Right cardiac atrium (tissue), 5 donors: ENCODE measurements at regions not wholly inside any gene's neighbourhood (a gene's known extent, or its start where the extent isn't known, plus 50 kb on each side); places are given as distances from the start of the nearest gene placed in this dataset.
"Not testable (repeated sequence)": the region's sequence is repeated elsewhere in the genome, so short reads cannot be mapped to it uniquely, and the experiment has no call there.

Source experiments
- ATAC-seq, 2 donors: fragments of 200-7000 bp; cut with Tn5 transposase; one replicate each; pipeline versions ENCODE4 v1.8.0 to v1.9.1; 2020; ENCODE audit warnings: moderate library complexity in 2 of 2, mild to moderate bottlenecking in 1 of 2
- DNase-seq, 3 donors: peaks; one replicate each; pipeline ENCODE4 v3.0.0-alpha.2; 2020
- H3K27ac ChIP-seq: one replicate; pipeline ENCODE4 v1.5.1; 2013; ENCODE audit warnings: mild to moderate bottlenecking, low read length, control low read depth, moderate library complexity
- H3K27me3 ChIP-seq: one replicate; pipeline ENCODE4 v1.6.1; 2013; ENCODE audit not compliant: control insufficient read depth, insufficient read depth
- H3K4me1 ChIP-seq: one replicate; pipeline ENCODE4 v1.6.1; 2013; ENCODE audit warnings: low read length; ENCODE audit not compliant: control insufficient read depth, insufficient read depth
- H3K4me3 ChIP-seq: one replicate; pipeline ENCODE4 v1.5.1; 2013; ENCODE audit warnings: low read length, control low read depth
- H3K9me3 ChIP-seq: one replicate; pipeline ENCODE4 v1.6.1; 2013; ENCODE audit warnings: low read length; ENCODE audit not compliant: control insufficient read depth
- WGBS: extraction: QIAGEN DNeasy Blood & Tissue Kit; methylation state at CpG from one replicate; pipeline ENCODE4 v1.1.7; 2013; 5-methylcytosine and 5-hydroxymethylcytosine counted together
- intact Hi-C, 4 donors: fragments of 100-400 bp; cut with DNase I; formaldehyde crosslinking; loops; one replicate each; pipeline versions ENCODE4 v1.11.0 to v1.14.0; 2022 to 2023
- donor health status: healthy with polysubstance abuse.
- donor health status: DM: no; HTN: yes; CAD: no.
- donor health status: DM: no; HTN: no; CAD: no.
- donor health status: DM: no; HTN: yes; CAD: no; lungs with severe emphysema.
- donor health status: DM: yes; HTN: yes; CAD: no.

GRCh38 chr9:42350412-42350811 lies 167.0 kb downstream of the SPATA31A6 start:
- H3K9me3 ChIP-seq, H3K4me1 ChIP-seq, intact Hi-C loops, ATAC-seq, H3K27ac ChIP-seq, H3K4me3 ChIP-seq, DNase-seq, H3K27me3 ChIP-seq: not testable (repeated sequence)
- no CpG with 5 or more reads among the region's 2 CpGs for WGBS

GRCh38 chr9:42357604-42358373 lies 174.3 kb downstream of the SPATA31A6 start:
- ATAC-seq, H3K9me3 ChIP-seq, intact Hi-C loops, H3K4me1 ChIP-seq, H3K27ac ChIP-seq, H3K27me3 ChIP-seq, DNase-seq, H3K4me3 ChIP-seq: not testable (repeated sequence)
- WGBS = 27% methylated on average over 30 of the region's 40 CpGs

- WGBS = 7% methylated on average over 2 of the region's 2 CpGs
- ATAC-seq = not testable (repeated sequence)
Measured at GRCh38 chr9:42358626-42359247, 175.3 kb downstream of the SPATA31A6 start.

DNA sequence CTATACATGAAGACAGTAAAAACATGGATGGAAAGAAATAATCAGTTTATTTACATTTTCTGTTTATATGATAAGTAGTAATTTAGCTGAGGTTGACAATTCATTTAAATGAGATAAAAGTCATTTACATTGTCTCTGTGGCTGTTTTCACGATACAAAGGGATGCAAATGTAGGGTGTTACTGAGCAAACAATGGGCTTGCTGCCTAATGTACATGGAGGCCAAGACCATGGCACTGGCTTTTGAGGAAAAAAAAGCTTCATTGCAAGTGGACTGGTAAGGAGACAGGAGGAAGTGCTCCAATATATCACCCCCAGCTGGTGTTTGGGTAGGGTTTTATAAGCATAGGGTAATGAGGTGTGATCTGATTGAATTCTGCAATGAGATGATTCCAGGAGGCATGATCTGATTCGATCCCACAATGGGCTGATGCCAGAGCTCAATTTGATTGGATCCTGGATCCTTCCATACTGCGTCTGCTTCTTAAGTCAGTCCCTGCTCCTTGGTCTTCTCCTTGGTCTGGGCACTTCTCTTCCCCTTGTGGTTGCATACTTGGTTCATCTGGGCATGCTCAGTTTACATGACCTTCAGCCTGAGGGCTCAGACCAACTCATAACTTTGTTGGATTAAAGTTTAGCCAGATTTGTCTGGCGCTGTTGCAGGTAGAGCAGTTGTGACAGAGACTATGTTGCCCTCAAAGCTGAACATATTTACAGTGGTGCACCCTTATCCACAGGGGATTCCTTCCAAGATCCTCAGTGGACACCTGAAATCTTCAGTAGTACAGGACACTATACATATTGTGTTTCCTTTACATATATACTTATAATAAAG lies 181.2 kb downstream of the SPATA31A6 start:
- H3K27ac ChIP-seq, H3K4me1 ChIP-seq, H3K4me3 ChIP-seq, H3K9me3 ChIP-seq, DNase-seq, H3K27me3 ChIP-seq, intact Hi-C loops, ATAC-seq: not testable (repeated sequence)
- 79% methylated on average over 3 of the region's 4 CpGs for WGBS

More at GRCh38 chr9:42358626-42359247, 175.3 kb downstream of the SPATA31A6 start:
- intact Hi-C loops, H3K27me3 ChIP-seq, H3K9me3 ChIP-seq, H3K27ac ChIP-seq, DNase-seq, H3K4me1 ChIP-seq, H3K4me3 ChIP-seq: not testable (repeated sequence)

GRCh38 chr9:42365244-42365945 lies 181.9 kb downstream of the SPATA31A6 start:
- 76% methylated on average over 7 of the region's 7 CpGs for WGBS
- H3K27me3 ChIP-seq, H3K27ac ChIP-seq, DNase-seq, H3K4me3 ChIP-seq, H3K9me3 ChIP-seq, H3K4me1 ChIP-seq, intact Hi-C loops: not testable (repeated sequence)
- ATAC-seq = peak; percentile 82 to 88

DNA sequence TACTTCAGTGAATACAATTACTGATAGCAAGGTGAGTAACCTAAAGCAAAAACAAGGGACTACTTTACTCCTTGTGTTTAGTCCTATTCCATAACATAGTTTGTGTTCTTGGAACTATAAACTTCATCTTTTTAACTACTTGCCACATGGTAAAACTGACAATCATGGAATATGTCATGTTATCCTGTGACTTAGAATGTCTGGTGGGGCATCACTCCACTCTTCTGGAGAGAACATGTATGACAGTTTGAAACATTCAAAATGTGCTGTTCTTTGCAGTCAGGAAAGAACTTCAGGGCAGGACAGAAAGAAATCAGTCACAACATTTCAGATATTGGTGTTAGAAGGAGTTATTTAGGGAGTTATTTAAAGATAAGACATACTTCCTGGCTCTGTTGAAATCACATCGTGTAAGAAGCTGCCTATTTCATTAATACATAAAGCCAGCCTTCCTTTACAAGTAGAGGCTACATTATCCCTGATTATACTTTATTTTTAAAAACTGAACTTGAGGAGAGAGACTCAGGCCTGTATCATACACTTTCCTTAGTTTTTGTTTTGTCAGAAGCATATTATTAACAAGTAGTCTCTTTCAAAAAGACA lies 184.9 kb downstream of the SPATA31A6 start:
- 10% methylated on average over 1 of the region's 1 CpG for WGBS
- H3K27ac ChIP-seq, H3K27me3 ChIP-seq, H3K9me3 ChIP-seq, H3K4me3 ChIP-seq, H3K4me1 ChIP-seq, DNase-seq, intact Hi-C loops: not testable (repeated sequence)
- peak; percentile 41 to 45 for ATAC-seq

DNA sequence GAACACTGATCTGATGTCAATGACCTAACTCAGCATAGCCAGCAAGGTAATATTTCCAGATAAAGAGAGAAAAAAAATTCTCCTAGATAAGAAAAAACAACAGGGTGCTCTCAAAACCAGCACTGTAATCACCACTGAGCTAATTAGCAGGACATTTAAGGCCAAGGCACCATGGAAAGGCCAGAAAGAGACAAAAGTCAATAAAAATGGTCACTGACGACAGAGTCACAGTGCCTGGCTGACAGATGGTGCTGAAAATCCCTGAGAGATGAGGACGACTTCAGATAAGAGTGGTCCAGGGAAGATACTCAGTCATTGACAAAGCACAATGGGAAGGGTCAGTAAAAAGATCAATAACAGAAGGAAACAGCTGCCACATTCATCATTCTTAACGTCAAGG lies 186.7 kb downstream of the SPATA31A6 start:
- H3K27ac ChIP-seq, H3K9me3 ChIP-seq, H3K4me3 ChIP-seq, H3K4me1 ChIP-seq, H3K27me3 ChIP-seq, DNase-seq, intact Hi-C loops, ATAC-seq: not testable (repeated sequence)
- WGBS = 26% methylated on average over 3 of the region's 3 CpGs

GRCh38 chr9:42371417-42371816 lies 188.0 kb downstream of the SPATA31A6 start:
- H3K4me1 ChIP-seq, H3K4me3 ChIP-seq, ATAC-seq, DNase-seq, H3K9me3 ChIP-seq, H3K27ac ChIP-seq, H3K27me3 ChIP-seq, intact Hi-C loops: not testable (repeated sequence)
- 75% methylated on average over 1 of the region's 1 CpG for WGBS

- H3K4me3 ChIP-seq, H3K4me1 ChIP-seq, intact Hi-C loops, H3K27ac ChIP-seq, H3K9me3 ChIP-seq, H3K27me3 ChIP-seq: not testable (repeated sequence)
- peak; percentile 29 to 63 for ATAC-seq
- DNase-seq = peak in 2 of 3 donors; percentile 46 to 53
- WGBS = 85% methylated on average over 23 of the region's 23 CpGs
Measured at GRCh38 chr9:42377530-42378417, 194.3 kb downstream of the SPATA31A6 start.

- ATAC-seq (no peak), DNase-seq (no peak)
- H3K9me3 ChIP-seq = no peaks in the 10 kb centered on the region
- H3K4me1 ChIP-seq = no peaks in the 10 kb centered on the region
- intact Hi-C loops = no loop called here
- no peak overlapping the region for H3K27ac ChIP-seq
- no peaks in the 10 kb centered on the region for H3K27me3 ChIP-seq
- no peak overlapping the region for H3K4me3 ChIP-seq
- 93% methylated on average over 2 of the region's 2 CpGs for WGBS
Measured at GRCh38 chr9:42378418-42378815, 195.0 kb downstream of the SPATA31A6 start.
